Natural killer cell (primary cell): ENCODE measurements at regions not wholly inside any gene's neighbourhood (a gene's known extent, or its start where the extent isn't known, plus 50 kb on each side); places are given as distances from the start of the nearest gene placed in this dataset.

Source experiments
- ATAC-seq, 3 donors: fragments of 150-1000 bp in 2 of 3; fragments of 200-7000 bp in 1 of 3; cut with Tn5 transposase; 1 replicate in 1 of 3; 2 replicates in 2 of 3; pipeline ENCODE4 v1.10.0; 2021; ENCODE audit warnings: mild to moderate bottlenecking in 2 of 3, moderate library complexity in 2 of 3
- DNase-seq, 2 donors: peaks; one replicate each; pipeline versions ENCODE4 v3.0.0 to v3.0.0-alpha.2; 2013 to 2021; ENCODE audit warnings: mixed read lengths in 1 of 2
- H3K27ac ChIP-seq: one replicate; pipeline ENCODE4 v1.5.1; 2013; ENCODE audit warnings: mild to moderate bottlenecking, low read length
- H3K27me3 ChIP-seq: one replicate; pipeline ENCODE4 v1.6.1; 2013; ENCODE audit warnings: low read length; ENCODE audit not compliant: control insufficient read depth, insufficient read depth
- H3K36me3 ChIP-seq: one replicate; pipeline ENCODE4 v1.6.1; 2013; ENCODE audit warnings: low read length; ENCODE audit not compliant: control insufficient read depth, insufficient read depth
- H3K4me1 ChIP-seq: one replicate; pipeline ENCODE4 v1.6.1; 2013; ENCODE audit warnings: low read length; ENCODE audit not compliant: control insufficient read depth, insufficient read depth
- H3K4me3 ChIP-seq: one replicate; pipeline ENCODE4 v1.5.1; 2013; ENCODE audit warnings: low read length
- H3K9me3 ChIP-seq: one replicate; pipeline ENCODE4 v1.6.1; 2013; ENCODE audit warnings: low read length; ENCODE audit not compliant: control insufficient read depth, insufficient read depth
- H3K27ac Mint-ChIP-seq, 2 donors: one replicate each; pipeline ENCODE4 v1.8.0; 2022; ENCODE audit warnings: mild to moderate bottlenecking in 2 of 2, mixed read lengths in 2 of 2, moderate library complexity in 1 of 2
- H3K27me3 Mint-ChIP-seq, 2 donors: one replicate each; pipeline ENCODE4 v1.8.0; 2022; ENCODE audit warnings: low read depth in 2 of 2, mixed read lengths in 2 of 2
- H3K36me3 Mint-ChIP-seq: one replicate; pipeline ENCODE4 v1.8.0; 2022; ENCODE audit warnings: mixed read lengths
- H3K4me1 Mint-ChIP-seq, 2 donors: one replicate each; pipeline ENCODE4 v1.8.0; 2022; ENCODE audit warnings: mixed read lengths in 2 of 2
- H3K4me3 Mint-ChIP-seq: one replicate; pipeline ENCODE4 v1.8.0; 2022; ENCODE audit warnings: mild to moderate bottlenecking, moderate library complexity, mixed read lengths
- H3K9me3 Mint-ChIP-seq, 2 donors: one replicate each; pipeline ENCODE4 v1.8.0; 2022; ENCODE audit warnings: mixed read lengths in 2 of 2
- CTCF ChIP-seq: fragments of 200-600 bp; IDR thresholded peaks from one replicate; pipeline ENCODE4 v1.8.0; 2022; ENCODE audit warnings: antibody characterized with exemption
- WGBS: methylation state at CpG from one replicate; pipeline ENCODE4 v1.1.7; 2013; ENCODE audit warnings: missing lambda C conversion rate; ENCODE audit not compliant: insufficient coverage; 5-methylcytosine and 5-hydroxymethylcytosine counted together
- intact Hi-C: fragments of 100-400 bp; cut with micrococcal nuclease; formaldehyde crosslinking; loops from one replicate; pipeline ENCODE4 v1.14.2; 2022

- H3K4me1 ChIP-seq = peaks cover 50% of the 10 kb centered on the region
- Mint-ChIP-seq H3K27ac (no peak overlapping the region), H3K4me1 (peaks cover 23 to 33% of the 10 kb centered on the region in 2 donors), H3K36me3 (no peaks in the 10 kb centered on the region), H3K27me3 (peaks cover 65 to 81% of the 10 kb centered on the region in 2 donors), H3K9me3 (no peaks in the 10 kb centered on the region), H3K4me3 (peak overlapping the region; percentile 89)
- intact Hi-C loops = no loop called here
- TF ChIP-seq CTCF = no peak
- peaks cover 91% of the 10 kb centered on the region for H3K27me3 ChIP-seq
- peak in 1 of 2 donors; percentile 31 for DNase-seq
- peak overlapping the region; percentile 16 for H3K4me3 ChIP-seq
- H3K27ac ChIP-seq = no peak overlapping the region
- ATAC-seq = no peak
- WGBS = 6% methylated on average over 33 of the region's 33 CpGs
- no peaks in the 10 kb centered on the region for H3K9me3 ChIP-seq
- H3K36me3 ChIP-seq = no peaks in the 10 kb centered on the region
Measured at GRCh38 chr15:89408372-89409183, 74.0 kb upstream of the POLG start.

DNA sequence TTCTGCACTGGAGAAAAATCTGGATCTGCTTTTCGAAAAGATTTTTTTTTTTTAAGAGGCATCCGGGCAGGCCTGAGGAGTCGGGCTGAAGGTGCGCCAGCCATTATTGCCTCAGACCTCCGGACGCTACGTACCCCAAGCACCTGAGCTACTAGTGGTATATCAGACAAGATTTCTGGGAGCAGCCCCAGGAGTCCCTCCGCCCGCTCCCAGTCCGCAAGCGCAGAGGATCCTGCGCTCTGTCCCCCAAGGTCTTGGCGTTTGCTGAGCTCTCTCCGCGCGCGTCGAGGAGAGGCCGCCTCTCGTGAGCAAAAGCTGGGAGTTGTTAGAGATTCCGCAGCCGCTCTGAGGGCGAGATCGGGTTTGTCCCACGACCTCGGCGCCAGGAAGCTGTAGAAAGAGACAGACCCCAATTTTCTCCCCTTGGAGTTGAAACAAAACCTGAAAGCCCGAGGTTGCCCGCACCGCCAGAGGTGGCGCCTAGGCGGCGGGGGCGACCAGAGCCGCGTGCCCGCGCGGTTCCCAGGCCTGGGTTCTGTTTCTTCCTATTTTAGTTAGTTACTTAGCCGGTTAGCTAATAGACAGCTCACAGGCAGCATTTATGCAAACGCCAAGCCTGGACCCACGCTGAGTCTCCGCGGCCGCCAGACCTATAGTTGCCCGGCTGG, 72.5 kb upstream of the POLG start:
- no peak for TF ChIP-seq CTCF
- Histone ChIP-seq H3K9me3 (no peaks in the 10 kb centered on the region), H3K27me3 (peaks cover 86% of the 10 kb centered on the region), H3K27ac (no peak overlapping the region), H3K4me3 (no peak overlapping the region), H3K4me1 (peaks cover 50% of the 10 kb centered on the region), H3K36me3 (no peaks in the 10 kb centered on the region)
- intact Hi-C loops = no loop called here
- H3K9me3 Mint-ChIP-seq = no peaks in the 10 kb centered on the region
- peak in 1 of 2 donors; percentile 28 for DNase-seq
- ATAC-seq = no peak
- peaks cover 23 to 28% of the 10 kb centered on the region in 2 donors for H3K4me1 Mint-ChIP-seq
- peaks cover 66 to 70% of the 10 kb centered on the region in 2 donors for H3K27me3 Mint-ChIP-seq
- peak overlapping the region; percentile 31 for H3K4me3 Mint-ChIP-seq
- WGBS = 5% methylated on average over 46 of the region's 46 CpGs
- H3K36me3 Mint-ChIP-seq = no peaks in the 10 kb centered on the region
- H3K27ac Mint-ChIP-seq = no peak overlapping the region

GRCh38 chr15:89406218-89406939, 71.8 kb upstream of the POLG start:
- Histone ChIP-seq H3K36me3 (no peaks in the 10 kb centered on the region), H3K4me1 (peaks cover 44% of the 10 kb centered on the region), H3K4me3 (no peak overlapping the region), H3K9me3 (no peaks in the 10 kb centered on the region), H3K27ac (no peak overlapping the region), H3K27me3 (peaks cover 79% of the 10 kb centered on the region)
- ATAC-seq (no peak), DNase-seq (no peak)
- Mint-ChIP-seq H3K36me3 (no peaks in the 10 kb centered on the region), H3K4me1 (peaks cover 19 to 23% of the 10 kb centered on the region in 2 donors), H3K27me3 (peaks cover 67 to 72% of the 10 kb centered on the region in 2 donors), H3K27ac (no peak overlapping the region), H3K9me3 (no peaks in the 10 kb centered on the region), H3K4me3 (peak overlapping the region; percentile 31)
- TF ChIP-seq CTCF = no peak
- 7% methylated on average over 45 of the region's 45 CpGs for WGBS
- intact Hi-C loops = no loop called here
